Breast epithelium (tissue), 3 donors: ENCODE measurements at regions not wholly inside any gene's neighbourhood (a gene's known extent, or its start where the extent isn't known, plus 50 kb on each side); places are given as distances from the start of the nearest gene placed in this dataset.

Experiments
- CTCF ChIP-seq, 3 donors: fragments of 450-650 bp; IDR thresholded peaks; one replicate each; pipeline ENCODE4 v1.5.1; 2016 to 2017; ENCODE audit warnings: antibody characterized with exemption in 3 of 3, mild to moderate bottlenecking in 3 of 3, moderate library complexity in 3 of 3
- POLR2AphosphoS5 ChIP-seq, 3 donors: sonication (generic); formaldehyde crosslinking; IDR thresholded peaks; one replicate each; pipeline ENCODE4 v1.6.1; 2017; ENCODE audit warnings: antibody characterized with exemption in 3 of 3

DNA sequence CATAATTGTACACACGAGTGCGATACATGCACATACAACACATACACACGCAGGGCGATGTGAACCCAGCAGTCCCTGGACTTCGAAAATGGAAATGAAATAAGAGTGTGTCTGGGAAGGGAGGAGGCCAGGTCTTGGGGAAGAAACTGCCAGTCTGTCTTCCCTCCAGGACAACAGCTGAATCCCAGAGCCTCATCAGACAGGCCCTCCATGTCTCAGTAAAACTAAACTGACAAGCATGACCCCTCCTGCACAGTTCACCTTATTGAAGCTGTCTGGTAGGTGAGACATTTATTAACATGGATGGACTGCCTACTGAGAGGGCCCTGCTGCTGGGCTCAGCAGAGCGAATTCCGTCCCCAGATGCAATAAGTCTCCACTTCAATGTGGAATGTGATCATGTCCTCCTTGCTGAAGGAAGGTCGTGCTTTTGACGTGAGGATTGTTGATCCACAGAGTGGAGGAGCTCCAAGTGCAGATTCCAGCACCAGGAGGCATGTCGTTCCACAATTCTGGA, 117.4 kb downstream of the SOX9 start:
- no peak for TF ChIP-seq POLR2AphosphoS5 (IDR thresholded peaks at IDR 0.05)
- no peak for TF ChIP-seq CTCF (IDR thresholded peaks at IDR 0.05)
